GM13977 (cell line): ENCODE measurements at regions not wholly inside any gene's neighbourhood (a gene's known extent, or its start where the extent isn't known, plus 50 kb on each side); places are given as distances from the start of the nearest gene placed in this dataset.

Experiments used
- DNase-seq: peaks from one replicate; pipeline ENCODE4 v3.0.0; 2012; ENCODE audit warnings: low spot score
- CTCF ChIP-seq: IDR thresholded peaks from 2 replicates; pipeline ENCODE4 v1.5.1; 2012; ENCODE audit warnings: mild to moderate bottlenecking, control low read depth; ENCODE audit not compliant: insufficient read depth; ENCODE audit errors: extremely low read depth, missing control alignments
- in situ Hi-C: fragments of 300-500 bp; cut with MboI; formaldehyde crosslinking; loops from one replicate; pipeline ENCODE4 v1.12.0; 2022; ENCODE audit warnings: low sequenced_read_pairs, low pct_unique_long_range_greater_than_20kb, mixed read lengths, inconsistent platforms; ENCODE audit not compliant: unreplicated experiment

- no peak for TF ChIP-seq CTCF
- no peak for DNase-seq
- in situ Hi-C loops: no loop called here
Measured at GRCh38 chr4:106473515-106473914, 104.9 kb upstream of the GIMD1 start.

- in situ Hi-C loops: no loop called here
- DNase-seq: no peak
- TF ChIP-seq CTCF: no peak
Measured at GRCh38 chr4:106471151-106471550, 102.6 kb upstream of the GIMD1 start.

GRCh38 chr4:106463622-106464021 is 95.0 kb upstream of the GIMD1 start:
- in situ Hi-C loops: no loop called here
- TF ChIP-seq CTCF: no peak
- no peak for DNase-seq

GRCh38 chr4:106454581-106454980 is 86.0 kb upstream of the GIMD1 start:
- no peak for TF ChIP-seq CTCF
- DNase-seq: no peak
- in situ Hi-C loops: no loop called here

GRCh38 chr4:106454021-106454420 is 85.4 kb upstream of the GIMD1 start:
- no peak for DNase-seq
- no peak for TF ChIP-seq CTCF
- in situ Hi-C loops: no loop called here

GRCh38 chr4:106451091-106451490 is 82.5 kb upstream of the GIMD1 start:
- DNase-seq: no peak
- TF ChIP-seq CTCF: no peak
- in situ Hi-C loops: no loop called here

GRCh38 chr4:106450249-106450648 is 81.7 kb upstream of the GIMD1 start:
- TF ChIP-seq CTCF: no peak
- in situ Hi-C loops: no loop called here
- DNase-seq: no peak
